Spinal cord (tissue), 9 donors: ENCODE measurements at regions not wholly inside any gene's neighbourhood (a gene's known extent, or its start where the extent isn't known, plus 50 kb on each side); places are given as distances from the start of the nearest gene placed in this dataset.

ENCODE experiments used
- DNase-seq, 6 donors: peaks; one replicate each; pipeline versions ENCODE4 v3.0.0 to v3.0.0-alpha.2; 2013 to 2015; ENCODE audit warnings: low spot score in 6 of 6, low read depth in 4 of 6
- H3K27ac ChIP-seq: one replicate; pipeline ENCODE4 v1.5.1; 2013; ENCODE audit warnings: low read depth, low read length, control low read depth
- H3K27me3 ChIP-seq: one replicate; pipeline ENCODE4 v1.6.1; 2013; ENCODE audit warnings: low read length; ENCODE audit not compliant: control insufficient read depth, insufficient read depth
- H3K36me3 ChIP-seq: one replicate; pipeline ENCODE4 v1.6.1; 2013; ENCODE audit warnings: low read length; ENCODE audit not compliant: control insufficient read depth, insufficient read depth
- H3K4me1 ChIP-seq: one replicate; pipeline ENCODE4 v1.6.1; 2013; ENCODE audit warnings: low read length; ENCODE audit not compliant: control insufficient read depth, insufficient read depth
- H3K4me3 ChIP-seq: one replicate; pipeline ENCODE4 v1.5.1; 2013; ENCODE audit warnings: low read depth, low read length, control low read depth
- H3K9me3 ChIP-seq: one replicate; pipeline ENCODE4 v1.6.1; 2013; ENCODE audit warnings: low read length; ENCODE audit not compliant: control insufficient read depth, insufficient read depth
- WGBS: methylation state at CpG from one replicate; pipeline ENCODE4 v1.1.5; 2013; ENCODE audit warnings: missing lambda C conversion rate; ENCODE audit not compliant: insufficient coverage; 5-methylcytosine and 5-hydroxymethylcytosine counted together
- donor health status: healthy.

DNA sequence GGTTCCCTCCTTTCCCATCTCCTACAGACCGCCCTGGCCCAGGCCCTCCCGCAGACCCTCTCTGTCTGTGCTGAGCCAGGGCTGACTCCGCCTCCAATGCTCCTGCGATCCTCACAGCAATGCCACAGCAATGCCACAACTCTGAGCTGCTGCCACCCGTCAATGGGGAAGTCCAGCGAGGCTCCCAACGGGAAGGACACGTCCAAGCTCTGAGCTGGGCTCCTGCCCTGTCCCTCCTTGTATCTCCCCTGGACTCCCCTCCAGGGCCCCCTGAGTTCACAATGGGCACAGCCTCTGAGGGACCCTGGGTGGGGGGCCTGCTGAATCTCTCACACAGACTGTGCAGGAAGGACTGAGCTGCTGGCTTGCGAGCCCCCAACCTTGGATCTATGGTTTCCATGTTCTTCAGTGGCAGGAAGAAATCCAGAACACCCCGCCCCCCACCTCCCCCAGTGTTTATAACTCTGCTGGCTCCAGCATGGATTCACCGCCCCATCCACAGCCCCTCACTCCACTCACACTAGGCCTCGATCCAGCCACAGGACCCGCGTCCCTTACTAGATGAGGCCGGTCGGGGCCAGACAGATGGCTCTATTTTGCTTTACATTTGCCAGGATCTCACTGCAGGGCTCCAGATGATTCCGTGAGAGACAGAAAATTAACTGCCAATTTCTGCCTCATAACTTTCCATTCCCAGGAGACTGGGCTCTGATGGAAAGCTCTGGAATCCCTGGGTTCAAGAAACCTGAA, 338.0 kb downstream of the MATN1 start:
- H3K27me3 ChIP-seq = peaks cover 5% of the 10 kb centered on the region
- 72% methylated on average over 12 of the region's 17 CpGs for WGBS
- H3K36me3 ChIP-seq = no peaks in the 10 kb centered on the region
- no peak overlapping the region for H3K4me3 ChIP-seq
- H3K9me3 ChIP-seq = no peaks in the 10 kb centered on the region
- no peak overlapping the region for H3K27ac ChIP-seq
- DNase-seq = peak in 1 of 6 donors; percentile 59
- peaks cover 3% of the 10 kb centered on the region for H3K4me1 ChIP-seq

DNA sequence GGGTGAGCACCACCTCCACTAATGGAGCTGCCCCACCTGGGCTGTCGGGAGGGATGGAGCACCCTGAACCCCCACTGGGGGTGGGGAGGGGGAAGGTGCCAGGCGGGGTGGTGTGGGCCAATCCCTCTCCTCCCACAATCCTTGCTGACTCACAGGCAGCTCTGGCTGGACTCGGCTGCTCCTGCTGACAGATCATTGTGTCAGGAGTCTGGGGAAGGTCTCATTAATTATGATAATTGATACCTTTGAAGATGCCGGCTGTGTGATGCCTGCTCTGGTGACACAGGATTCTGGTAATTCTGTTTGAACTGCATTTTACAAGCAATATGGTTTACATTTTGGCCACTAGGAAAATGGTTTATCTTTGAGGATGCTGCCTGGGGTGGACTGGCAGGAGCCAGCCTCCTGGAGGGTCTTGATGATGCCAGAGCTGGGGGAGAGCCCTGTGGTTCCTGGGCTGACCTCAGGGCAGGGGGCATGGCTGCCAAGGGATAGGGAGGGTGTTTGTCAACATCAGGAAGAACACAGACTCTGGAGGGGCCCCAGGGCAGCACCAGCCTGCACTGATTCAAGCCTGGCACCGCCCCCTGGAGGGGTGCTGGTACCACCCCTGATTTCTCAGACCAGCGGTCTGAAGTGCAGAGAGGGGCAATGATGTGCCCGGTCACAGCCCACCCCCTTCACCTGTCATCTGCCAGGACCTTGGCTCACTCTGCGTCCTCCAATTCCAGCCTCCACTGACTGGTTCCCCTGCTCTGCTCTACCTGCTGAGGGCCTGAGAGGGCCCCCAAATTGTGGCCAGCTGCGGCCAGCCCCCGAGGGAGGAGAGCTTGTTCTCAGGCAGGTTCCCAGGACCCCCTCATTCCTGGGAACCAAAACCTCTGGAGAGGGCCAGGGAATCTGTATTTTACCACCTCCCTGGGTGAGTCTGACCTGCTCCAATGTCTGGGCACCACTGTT, 338.8 kb downstream of the MATN1 start:
- Histone ChIP-seq H3K27me3 (peaks cover 5% of the 10 kb centered on the region), H3K27ac (no peak overlapping the region), H3K9me3 (no peaks in the 10 kb centered on the region), H3K4me3 (no peak overlapping the region), H3K4me1 (peaks cover 12% of the 10 kb centered on the region), H3K36me3 (no peaks in the 10 kb centered on the region)
- DNase-seq = no peak
- WGBS = 68% methylated on average over 7 of the region's 10 CpGs

DNA sequence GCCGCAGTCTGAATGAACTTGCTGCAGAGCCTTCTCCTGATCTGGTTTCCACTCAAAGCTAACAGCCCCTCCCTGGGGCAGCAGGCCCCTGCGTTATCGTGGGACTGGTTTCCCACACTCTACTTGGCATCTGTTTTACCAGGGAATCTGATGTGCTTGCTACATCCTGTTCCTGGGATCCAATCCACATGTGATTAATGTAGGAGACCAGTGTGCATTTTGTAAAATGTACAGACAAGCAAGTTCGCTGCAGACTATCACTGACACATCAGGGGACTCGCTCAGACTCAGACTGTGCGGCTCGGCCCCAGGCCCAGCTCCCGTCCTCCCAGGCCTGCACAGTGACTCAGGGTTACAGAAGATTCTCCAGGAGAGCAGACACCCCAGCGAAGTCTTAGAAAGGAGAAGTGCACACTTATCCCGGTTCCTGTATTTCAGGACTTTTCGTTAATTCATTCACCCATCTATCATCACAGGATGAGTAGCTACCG, 340.1 kb downstream of the MATN1 start:
- Histone ChIP-seq H3K27me3 (peaks cover 7% of the 10 kb centered on the region), H3K4me1 (peaks cover 25% of the 10 kb centered on the region), H3K4me3 (no peak overlapping the region), H3K27ac (no peak overlapping the region), H3K9me3 (no peaks in the 10 kb centered on the region), H3K36me3 (no peaks in the 10 kb centered on the region)
- no peak for DNase-seq
- WGBS = 71% methylated on average over 7 of the region's 12 CpGs

DNA sequence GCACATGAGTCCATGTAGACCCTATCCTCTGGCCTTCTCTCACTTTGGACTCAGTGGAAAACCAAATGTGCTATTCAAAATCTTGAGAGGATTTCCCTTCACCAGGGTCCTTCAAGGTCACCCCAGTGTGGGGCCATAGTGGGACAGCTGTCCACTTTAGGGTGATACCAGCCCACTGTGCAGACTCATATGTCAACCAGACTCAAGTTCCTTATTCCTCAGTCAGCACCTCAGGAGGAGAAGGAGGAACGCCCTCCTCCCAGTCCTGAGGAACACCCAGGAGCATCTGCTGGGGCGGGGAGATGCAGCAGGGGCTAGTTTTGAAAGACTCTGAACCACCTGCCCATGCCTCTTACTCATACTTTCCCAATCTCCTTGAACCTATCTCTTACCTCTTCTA, 340.9 kb downstream of the MATN1 start:
- WGBS = no CpG with 5 or more reads among the region's 2 CpGs
- Histone ChIP-seq H3K27me3 (peaks cover 7% of the 10 kb centered on the region), H3K4me3 (no peak overlapping the region), H3K27ac (no peak overlapping the region), H3K36me3 (no peaks in the 10 kb centered on the region), H3K9me3 (no peaks in the 10 kb centered on the region), H3K4me1 (peaks cover 29% of the 10 kb centered on the region)
- no peak for DNase-seq

DNA sequence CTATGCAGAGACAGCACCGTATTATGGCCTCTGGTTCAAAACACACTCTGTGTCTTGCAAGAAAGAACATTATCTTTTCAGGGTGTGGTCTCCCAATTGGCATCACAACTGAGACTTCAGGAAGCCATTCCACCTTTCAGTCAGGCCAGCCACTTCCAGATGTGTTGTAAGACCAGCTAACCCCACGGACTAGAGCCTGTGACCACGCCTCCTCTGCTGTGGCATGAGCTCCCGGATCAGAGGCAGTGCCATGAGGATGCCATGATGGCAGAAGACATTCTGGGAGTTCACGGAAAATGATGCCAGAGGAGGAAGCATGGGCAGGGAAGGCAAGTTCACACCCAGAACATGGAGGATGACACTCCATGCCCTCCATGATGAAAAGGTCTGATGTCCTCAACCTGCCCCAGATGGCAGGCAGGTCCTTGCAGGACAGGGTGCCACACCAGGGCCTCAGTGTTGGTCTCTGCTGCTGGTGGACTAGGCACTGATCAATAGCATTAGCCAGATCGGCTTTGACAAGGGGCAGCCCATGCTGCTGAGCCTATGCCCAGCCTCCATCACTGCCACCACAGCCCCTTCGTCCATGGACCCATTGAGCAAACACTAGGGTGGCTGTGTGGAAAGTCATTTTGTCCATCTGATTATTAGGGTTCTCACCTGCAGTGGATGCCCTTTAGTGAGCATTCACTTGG, 341.6 kb downstream of the MATN1 start:
- DNase-seq = no peak
- WGBS = 90% methylated on average over 3 of the region's 7 CpGs
- H3K9me3 ChIP-seq = no peaks in the 10 kb centered on the region

DNA sequence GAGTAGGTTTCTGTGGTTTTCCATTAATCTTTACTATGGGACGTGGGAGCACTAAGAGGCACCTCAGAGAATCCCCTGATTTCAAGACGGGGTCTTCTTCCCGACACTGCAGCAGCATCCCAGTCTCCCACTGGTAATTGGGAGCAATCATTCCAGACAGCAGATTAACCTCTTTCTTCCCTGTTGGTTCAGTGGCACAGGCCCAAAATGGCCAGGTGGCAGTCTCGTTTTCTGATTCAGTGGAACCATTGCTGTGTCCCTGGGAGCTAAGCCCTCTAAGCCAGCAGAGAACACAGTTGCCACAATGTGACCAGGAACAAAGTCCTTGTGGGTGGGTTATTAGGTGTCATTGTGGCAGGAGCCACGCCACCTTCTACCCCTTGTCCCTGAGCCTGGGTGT, 342.1 kb downstream of the MATN1 start:
- WGBS = 49% methylated on average over 5 of the region's 5 CpGs
- Histone ChIP-seq H3K4me3 (no peak overlapping the region), H3K27me3 (peaks cover 7% of the 10 kb centered on the region), H3K4me1 (peaks cover 39% of the 10 kb centered on the region), H3K9me3 (no peaks in the 10 kb centered on the region), H3K36me3 (no peaks in the 10 kb centered on the region), H3K27ac (no peak overlapping the region)
- DNase-seq = no peak

More for the DNA sequence above, 341.6 kb downstream of the MATN1 start:
- peaks cover 36% of the 10 kb centered on the region for H3K4me1 ChIP-seq
- H3K36me3 ChIP-seq = no peaks in the 10 kb centered on the region
- H3K27ac ChIP-seq = no peak overlapping the region
- H3K4me3 ChIP-seq = no peak overlapping the region
- peaks cover 7% of the 10 kb centered on the region for H3K27me3 ChIP-seq

DNA sequence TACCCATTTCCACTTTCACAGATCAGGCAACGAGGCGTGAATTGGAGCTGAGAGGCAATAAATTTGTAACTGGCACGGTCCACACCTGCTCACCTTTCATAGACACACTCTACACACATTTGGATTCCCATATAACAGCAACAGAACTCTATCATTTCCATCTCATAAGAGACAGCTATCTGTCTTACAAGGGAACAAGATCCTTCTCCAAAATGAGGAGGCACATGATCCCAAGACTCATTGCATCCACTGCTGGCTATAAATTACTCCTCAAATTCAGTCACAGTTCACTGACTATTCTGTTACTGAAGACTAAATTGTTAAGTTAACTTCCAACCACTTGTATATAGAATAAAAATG, 342.8 kb downstream of the MATN1 start:
- 0% methylated on average over 3 of the region's 3 CpGs for WGBS
- Histone ChIP-seq H3K9me3 (no peaks in the 10 kb centered on the region), H3K27me3 (peaks cover 7% of the 10 kb centered on the region), H3K36me3 (no peaks in the 10 kb centered on the region), H3K4me3 (no peak overlapping the region), H3K27ac (no peak overlapping the region), H3K4me1 (peaks cover 43% of the 10 kb centered on the region)
- no peak for DNase-seq

DNA sequence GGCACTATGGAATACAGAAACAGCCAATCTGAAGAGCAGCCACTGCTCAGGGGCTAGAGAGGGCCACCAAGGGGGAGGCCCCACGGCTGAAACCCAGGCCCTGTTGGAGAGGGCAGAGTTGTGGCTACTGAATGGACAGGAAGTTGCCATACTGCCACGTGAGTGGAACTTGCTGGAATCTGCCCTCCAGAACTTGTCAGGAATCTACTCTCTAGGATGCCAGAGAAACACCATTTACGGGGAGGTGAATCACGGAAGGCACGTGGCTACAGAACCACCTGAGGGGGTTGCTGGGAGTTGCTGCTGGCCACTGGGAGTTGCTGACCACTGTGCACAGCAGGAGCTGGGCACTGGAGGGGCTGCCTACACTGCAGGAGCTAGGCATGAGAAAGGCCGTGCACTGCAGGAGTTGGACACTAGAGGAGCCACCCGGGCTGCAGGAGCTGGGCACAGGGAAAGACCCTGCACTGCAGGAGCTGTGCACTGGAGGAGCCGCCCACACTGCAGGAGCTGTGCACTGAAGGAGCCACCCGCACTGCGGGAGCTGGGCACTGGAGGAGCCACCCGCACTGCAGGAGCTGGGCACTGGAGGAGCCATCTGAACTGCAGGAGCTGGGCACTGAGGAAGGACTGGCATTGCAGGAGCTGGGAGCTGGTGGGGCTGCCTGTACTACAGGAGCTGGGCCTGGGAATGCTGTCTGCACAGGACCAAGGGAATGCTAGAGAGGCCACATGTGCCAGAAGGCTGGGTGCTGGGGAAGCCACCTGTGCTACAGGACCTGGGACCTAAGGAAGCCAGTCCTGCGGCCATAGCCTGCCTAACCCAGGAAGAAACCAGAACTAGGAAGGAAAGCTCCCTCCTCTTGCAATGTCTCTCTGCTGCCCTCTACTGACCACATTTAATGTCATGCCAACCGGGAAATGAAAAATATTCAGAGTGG, 343.4 kb downstream of the MATN1 start:
- H3K27me3 ChIP-seq = peaks cover 7% of the 10 kb centered on the region
- peak; percentile 62 to 96 (median 79) for DNase-seq
- H3K36me3 ChIP-seq = no peaks in the 10 kb centered on the region
- H3K4me3 ChIP-seq = no peak overlapping the region
- WGBS = 56% methylated on average over 12 of the region's 13 CpGs
- H3K4me1 ChIP-seq = peaks cover 44% of the 10 kb centered on the region
- H3K9me3 ChIP-seq = no peaks in the 10 kb centered on the region
- no peak overlapping the region for H3K27ac ChIP-seq
